ENCODE measurements at regions not wholly inside any gene's neighbourhood (a gene's known extent, or its start where the extent isn't known, plus 50 kb on each side); places are given as distances from the start of the nearest gene placed in this dataset.

GRCh38 chr14:66070542-66071319 lies 415.4 kb upstream of the CCDC196 start:
- ATAC-seq (ENCODE audit: low FRiP score in 2 of 2) (peak in 1 of 2 donors; percentile 63), DNase-seq (no peak)
- TF ChIP-seq CTCF (IDR thresholded peaks at IDR 0.05) (peak; percentile 38 to 74 (median 64)), EP300 (IDR thresholded peaks at IDR 0.05) (no peak), POLR2AphosphoS5 (IDR thresholded peaks at IDR 0.05) (no peak), POLR2A (IDR thresholded peaks at IDR 0.05) (no peak)

GRCh38 chr14:66072190-66073084 lies 413.7 kb upstream of the CCDC196 start:
- Histone ChIP-seq H3K36me3 (no peaks in the 10 kb centered on the region), H3K27me3 (no peaks in the 10 kb centered on the region), H3K9me3 (no peaks in the 10 kb centered on the region), H3K27ac (no peak overlapping the region), H3K4me3 (no peak overlapping the region), H3K4me1 (no peaks in the 10 kb centered on the region)
- no peak for ATAC-seq (ENCODE audit: low FRiP score in 2 of 2)
- DNase-seq: no peak
- 89% methylated on average over 5 of the region's 5 CpGs for WGBS, 2 donors
- TF ChIP-seq EP300 (IDR thresholded peaks at IDR 0.05) (no peak), POLR2AphosphoS5 (IDR thresholded peaks at IDR 0.05) (no peak), CTCF (IDR thresholded peaks at IDR 0.05) (no peak), POLR2A (IDR thresholded peaks at IDR 0.05) (no peak)

More at GRCh38 chr14:66070542-66071319, 415.4 kb upstream of the CCDC196 start:
- 57 to 67% methylated on average over 11 to 12 of the region's 12 CpGs for WGBS, 2 donors
- Histone ChIP-seq H3K4me1 (no peaks in the 10 kb centered on the region), H3K27me3 (no peaks in the 10 kb centered on the region), H3K36me3 (no peaks in the 10 kb centered on the region), H3K9me3 (no peaks in the 10 kb centered on the region), H3K4me3 (no peak overlapping the region), H3K27ac (no peak overlapping the region)

- Histone ChIP-seq H3K4me1 (no peaks in the 10 kb centered on the region), H3K36me3 (no peaks in the 10 kb centered on the region), H3K27ac (no peak overlapping the region), H3K9me3 (no peaks in the 10 kb centered on the region), H3K4me3 (no peak overlapping the region), H3K27me3 (no peaks in the 10 kb centered on the region)
- WGBS, 2 donors: 65 to 80% methylated on average over 4 of the region's 4 CpGs
- ATAC-seq (ENCODE audit: low FRiP score in 2 of 2): no peak
- DNase-seq: no peak
- TF ChIP-seq POLR2A (IDR thresholded peaks at IDR 0.05): no peak
- no peak for TF ChIP-seq CTCF (IDR thresholded peaks at IDR 0.05)
- no peak for TF ChIP-seq POLR2AphosphoS5 (IDR thresholded peaks at IDR 0.05)
- TF ChIP-seq EP300 (IDR thresholded peaks at IDR 0.05): no peak
Measured at GRCh38 chr14:66074537-66074936, 411.6 kb upstream of the CCDC196 start.

- H3K36me3 ChIP-seq: no peaks in the 10 kb centered on the region
- DNase-seq (no peak), ATAC-seq (ENCODE audit: low FRiP score in 2 of 2) (peak in 1 of 2 donors; percentile 31)
- TF ChIP-seq POLR2A (IDR thresholded peaks at IDR 0.05): no peak
- no peak for TF ChIP-seq POLR2AphosphoS5 (IDR thresholded peaks at IDR 0.05)
- no peak for TF ChIP-seq CTCF (IDR thresholded peaks at IDR 0.05)
- no peak for TF ChIP-seq EP300 (IDR thresholded peaks at IDR 0.05)
- H3K27ac ChIP-seq: no peak overlapping the region
- no peak overlapping the region for H3K4me3 ChIP-seq
- no peaks in the 10 kb centered on the region for H3K27me3 ChIP-seq
- H3K9me3 ChIP-seq: no peaks in the 10 kb centered on the region
- H3K4me1 ChIP-seq: no peaks in the 10 kb centered on the region
- WGBS, 2 donors: 77 to 80% methylated on average over 3 of the region's 3 CpGs
Measured at GRCh38 chr14:66076176-66076575, 410.0 kb upstream of the CCDC196 start.
